HepG2 (cell line): ENCODE measurements at regions not wholly inside any gene's neighbourhood (a gene's known extent, or its start where the extent isn't known, plus 50 kb on each side); places are given as distances from the start of the nearest gene placed in this dataset.

Source experiments
- ATAC-seq: fragments of 200-7000 bp; cut with Tn5 transposase; 3 replicates; pipeline ENCODE4 v1.9.1; 2020; ENCODE audit warnings: mild to moderate bottlenecking, moderate library complexity
- BruUV-seq: library from RNA; stranded (reverse); fragments of 400-500 nt; replicated peaks from 2 replicates; lab custom pipeline; 2021; lab: Mats Ljungman, UMichigan
- CTCF ChIA-PET: fragments of 300-600 bp; formaldehyde crosslinking; extraction: SDS; loops from one replicate; lab custom pipeline; 2021; ENCODE audit warnings: low total read pairs, inconsistent platforms, low intra/inter-chr PET ratio; lab: Yijun Ruan, JAX
- POLR2A ChIA-PET: fragments of 350-600 bp; sonication (Branson Sonifier 250); formaldehyde crosslinking; loops from one replicate; lab custom pipeline; 2020; ENCODE audit warnings: antibody characterized with exemption, inconsistent platforms; lab: Yijun Ruan, JAX
- DNase-seq: peaks from one replicate; pipeline ENCODE4 v3.0.0-alpha.2; 2015; ENCODE audit warnings: low spot score
- FAIRE-seq: peaks from 3 replicates; lab custom pipeline; 2011; peaks lifted over from hg19 to GRCh38; lab: Jason Lieb, UNC
- H2AFZ ChIP-seq: one replicate; pipeline ENCODE4 v1.6.1; 2011; ENCODE audit warnings: low read length, inconsistent platforms
- H3K27ac ChIP-seq: fragments of 300-600 bp; 3 replicates; pipeline ENCODE4 v1.8.0; 2011; ENCODE audit warnings: mixed run types, mild to moderate bottlenecking, mixed read lengths, low read length, inconsistent platforms; ENCODE audit not compliant: insufficient read depth; ENCODE audit errors: extremely low read length
- H3K27me3 ChIP-seq, 2 experiments: fragments of 200-600 bp in 1 of 2; 2 replicates in 1 of 2; 3 replicates in 1 of 2; pipeline versions ENCODE4 v1.6.0 to v1.8.0; 2011; ENCODE audit warnings: low read length in 2 of 2, mild to moderate bottlenecking in 2 of 2, moderate library complexity in 2 of 2, inconsistent platforms in 1 of 2; ENCODE audit not compliant: insufficient read depth in 2 of 2, control insufficient read depth in 1 of 2
- H3K36me3 ChIP-seq, 2 experiments: fragments of 200-600 bp in 1 of 2; replicated peaks in 1 of 2; 2 replicates in 1 of 2; 3 replicates in 1 of 2; pipeline versions ENCODE4 v1.5.1 to v1.8.0; 2011; ENCODE audit warnings: low read length in 2 of 2, inconsistent platforms in 1 of 2; ENCODE audit not compliant: insufficient read depth in 2 of 2, control insufficient read depth in 1 of 2
- H3K4me1 ChIP-seq: 2 replicates; pipeline ENCODE4 v1.5.1; 2012; ENCODE audit warnings: low read length, inconsistent platforms; ENCODE audit not compliant: insufficient read depth
- H3K4me2 ChIP-seq: 2 replicates; pipeline ENCODE4 v1.6.0; 2011; ENCODE audit warnings: low read depth, low read length, inconsistent platforms
- H3K4me3 ChIP-seq, 3 experiments: fragments of 200-600 bp in 1 of 3; sonication (generic), shearing (Covaris generic) in 1 of 3; replicated peaks in 1 of 3; 2 replicates each; pipeline ENCODE4 v1.5.1; 2011 to 2016; ENCODE audit warnings: low read length in 3 of 3, inconsistent platforms in 2 of 3, low read depth in 2 of 3, mild to moderate bottlenecking in 2 of 3, control low read depth in 1 of 3, mixed read lengths in 1 of 3; ENCODE audit not compliant: insufficient read depth in 1 of 3
- H3K79me2 ChIP-seq: one replicate; pipeline ENCODE4 v1.6.1; 2011; ENCODE audit warnings: low read length, inconsistent platforms; ENCODE audit not compliant: insufficient read depth
- H3K9ac ChIP-seq: 2 replicates; pipeline ENCODE4 v1.6.0; 2011; ENCODE audit warnings: mild to moderate bottlenecking, low read depth, low read length, inconsistent platforms; ENCODE audit not compliant: insufficient read depth
- H3K9me3 ChIP-seq: 2 replicates; pipeline ENCODE4 v1.5.1; 2012; ENCODE audit warnings: mild to moderate bottlenecking, low read length
- H4K20me1 ChIP-seq: 2 replicates; pipeline ENCODE4 v1.6.0; 2011; ENCODE audit warnings: inconsistent platforms, mild to moderate bottlenecking, low read length, moderate library complexity; ENCODE audit not compliant: insufficient read depth
- E2F2 ChIP-seq: sonication (generic); formaldehyde crosslinking; IDR thresholded peaks from 2 replicates; pipeline ENCODE4 v1.4.0; 2020; ENCODE audit warnings: missing genetic modification reagents, borderline replicate concordance
- JARID2 ChIP-seq: sonication (generic); formaldehyde crosslinking; IDR thresholded peaks from 2 replicates; pipeline ENCODE4 v1.8.1; 2023; ENCODE audit warnings: missing genetic modification reagents, inconsistent platforms; ENCODE audit not compliant: insufficient replicate concordance
- KAT7 ChIP-seq: IDR thresholded peaks from 2 replicates; pipeline ENCODE4 v1.6.1; 2018; ENCODE audit warnings: borderline replicate concordance, missing compliant biosample characterization
- SMAD9 ChIP-seq: sonication (generic); formaldehyde crosslinking; IDR thresholded peaks from 2 replicates; pipeline ENCODE4 v1.5.1; 2020; ENCODE audit warnings: mild to moderate bottlenecking, missing genetic modification reagents
- SOX5 ChIP-seq: IDR thresholded peaks from 2 replicates; pipeline ENCODE4 v1.6.1; 2016; ENCODE audit warnings: borderline replicate concordance
- ZBTB43 ChIP-seq: sonication (generic); formaldehyde crosslinking; conservative IDR thresholded peaks from 2 replicates; pipeline ENCODE4 v1.4.0; 2020; ENCODE audit warnings: missing genetic modification reagents
- ZNF317 ChIP-seq: sonication (generic); formaldehyde crosslinking; IDR thresholded peaks from 2 replicates; pipeline ENCODE4 v1.5.0; 2020; ENCODE audit warnings: mild to moderate bottlenecking, missing genetic modification reagents
- ZNF530 ChIP-seq: sonication (generic); formaldehyde crosslinking; IDR thresholded peaks from 2 replicates; pipeline ENCODE4 v1.5.0; 2020; ENCODE audit warnings: low read depth, mild to moderate bottlenecking, missing genetic modification reagents
- WGBS: methylation state at CpG from one replicate; pipeline ENCODE4 v1.1.6; 2017; ENCODE audit warnings: low lambda C conversion rate; 5-methylcytosine and 5-hydroxymethylcytosine counted together
- in situ Hi-C: cut with HindIII; loops from 2 replicates; pipeline ENCODE4 v1.10.0; 2017; ENCODE audit warnings: low pct_unique_long_range_greater_than_20kb; ENCODE audit not compliant: extremely low pct_ligation_motif_present
- intact Hi-C: fragments of 100-400 bp; cut with micrococcal nuclease; formaldehyde crosslinking; loops from one replicate; pipeline ENCODE4 v1.10.0; 2022; ENCODE audit not compliant: unreplicated experiment

- no peaks in the 10 kb centered on the region for H4K20me1 ChIP-seq
- TF ChIP-seq ZNF530 (no peak), ZBTB43 (no peak), E2F2 (CRISPR knock-in tag) (no peak), JARID2 (CRISPR knock-in tag) (no peak), SOX5 (CRISPR knock-in tag) (no peak), SMAD9 (CRISPR knock-in tag) (no peak), KAT7 (no peak), ZNF317 (no peak)
- TF ChIP-seq, all 625 proteins: peak for 0
- DNase-seq = no peak
- intact Hi-C loops (no loop called here), in situ Hi-C loops (no loop called here)
- BruUV-seq = no TSS peak
- Histone ChIP-seq H2AFZ (no peak overlapping the region), H3K36me3 (no peaks in the 10 kb centered on the region), H3K4me2 (no peak overlapping the region), H3K9ac (no peak overlapping the region), H3K9me3 (no peaks in the 10 kb centered on the region), H3K27ac (no peak overlapping the region), H3K27me3 (peaks cover 0 to 6% of the 10 kb centered on the region in 2 experiments; a peak in 1 of 5 replicates), H3K79me2 (no peaks in the 10 kb centered on the region), H3K4me3 (no peak overlapping the region), H3K4me1 (peaks cover 17% of the 10 kb centered on the region)
- no peak for ATAC-seq
- FAIRE-seq = no peak
- CTCF ChIA-PET = no interaction called here
- 30% methylated on average over 3 of the region's 3 CpGs for WGBS
- POLR2A ChIA-PET = no interaction called here
These were observed 83.2 kb upstream of the PPM1J start for GRCh38 chr1:112798292-112798691.
